Transverse colon (tissue), 4 donors: ENCODE measurements at regions not wholly inside any gene's neighbourhood (a gene's known extent, or its start where the extent isn't known, plus 50 kb on each side); places are given as distances from the start of the nearest gene placed in this dataset.

ENCODE experiments used
- DNase-seq: peaks from one replicate; pipeline ENCODE4 v3.0.0-alpha.2; 2019
- H3K27ac ChIP-seq, 4 donors: fragments of 200-600 bp; sonication (generic); 2 replicates each; pipeline ENCODE4 v1.5.1; 2016 to 2018; ENCODE audit warnings: inconsistent platforms in 4 of 4
- H3K27me3 ChIP-seq: fragments of 200-600 bp; sonication (generic); 2 replicates; pipeline ENCODE4 v1.5.1; 2017; ENCODE audit warnings: inconsistent platforms
- H3K36me3 ChIP-seq, 4 donors: fragments of 200-600 bp; sonication (generic); 2 replicates each; pipeline ENCODE4 v1.5.1; 2017 to 2019; ENCODE audit warnings: inconsistent platforms in 4 of 4
- H3K4me1 ChIP-seq, 4 donors: fragments of 200-600 bp; sonication (generic); 2 replicates each; pipeline ENCODE4 v1.5.1; 2017 to 2020; ENCODE audit warnings: inconsistent platforms in 4 of 4
- H3K4me3 ChIP-seq, 4 donors: fragments of 200-600 bp; sonication (generic); 1 replicate in 1 of 4; 2 replicates in 3 of 4; pipeline versions ENCODE4 v1.5.1 to v1.6.1; 2017 to 2019; ENCODE audit warnings: inconsistent platforms in 4 of 4
- H3K9me3 ChIP-seq, 2 donors: fragments of 200-600 bp; sonication (generic); 2 replicates each; pipeline ENCODE4 v1.5.1; 2017 to 2019; ENCODE audit warnings: inconsistent platforms in 2 of 2
- EP300 ChIP-seq: sonication (generic); formaldehyde crosslinking; IDR thresholded peaks from one replicate; pipeline ENCODE4 v1.6.1; 2017; ENCODE audit warnings: antibody characterized with exemption, low read depth
- POLR2A ChIP-seq: fragments of 450-650 bp; IDR thresholded peaks from one replicate; pipeline ENCODE4 v1.6.1; 2016; ENCODE audit warnings: antibody characterized with exemption, mild to moderate bottlenecking, moderate library complexity
- POLR2AphosphoS5 ChIP-seq, 3 donors: sonication (generic); formaldehyde crosslinking; IDR thresholded peaks; one replicate each; pipeline ENCODE4 v1.6.1; 2016; ENCODE audit warnings: antibody characterized with exemption in 3 of 3
- WGBS, 2 donors: methylation state at CpG; one replicate each; pipeline ENCODE4 v1.1.5; 2018; ENCODE audit warnings: low coverage in 1 of 2; 5-methylcytosine and 5-hydroxymethylcytosine counted together
- in situ Hi-C, 4 donors: fragments of 200-750 bp; cut with MboI; loops; one replicate each; pipeline versions ENCODE4 v1.15.0 to v1.15.1; 2017; ENCODE audit warnings: low sequenced_read_pairs in 3 of 4, low pct_ligation_motif_present in 1 of 4, low pct_unique_long_range_greater_than_20kb in 1 of 4
- intact Hi-C: fragments of 100-400 bp; cut with DNase I; formaldehyde crosslinking; loops from one replicate; pipeline ENCODE4 v1.15.1; 2023; ENCODE audit warnings: low total_unique reads
- TF ChIP-seq, protein P1 (sequence below), 5 experiments: fragments of 200-600 bp in 3 of 5; fragments of 450-650 bp in 2 of 5; sonication (generic) in 3 of 5; IDR thresholded peaks; 1 replicate in 2 of 5; 2 replicates in 3 of 5; pipeline ENCODE4 v1.5.1; 2016 to 2017; ENCODE audit warnings: antibody characterized with exemption in 5 of 5, inconsistent platforms in 3 of 5, mild to moderate bottlenecking in 2 of 5, moderate library complexity in 1 of 5

GRCh38 chr6:168724033-168724432, 283.0 kb downstream of the SMOC2 start:
- WGBS, 2 donors, result 67% methylated on average over 1 of the region's 1 CpG; no CpG with 5 or more reads in 1 of the 2 donors
- H3K27ac ChIP-seq, result no peak overlapping the region
- H3K36me3 ChIP-seq, result no peaks in the 10 kb centered on the region
- no peaks in the 10 kb centered on the region for H3K4me1 ChIP-seq
- no peak for DNase-seq
- no peak overlapping the region for H3K4me3 ChIP-seq
- H3K9me3 ChIP-seq, result no peaks in the 10 kb centered on the region
- intact Hi-C loops, result no loop called here
- H3K27me3 ChIP-seq, result no peaks in the 10 kb centered on the region
- TF ChIP-seq POLR2A, result no peak
- TF ChIP-seq, protein P1, sequence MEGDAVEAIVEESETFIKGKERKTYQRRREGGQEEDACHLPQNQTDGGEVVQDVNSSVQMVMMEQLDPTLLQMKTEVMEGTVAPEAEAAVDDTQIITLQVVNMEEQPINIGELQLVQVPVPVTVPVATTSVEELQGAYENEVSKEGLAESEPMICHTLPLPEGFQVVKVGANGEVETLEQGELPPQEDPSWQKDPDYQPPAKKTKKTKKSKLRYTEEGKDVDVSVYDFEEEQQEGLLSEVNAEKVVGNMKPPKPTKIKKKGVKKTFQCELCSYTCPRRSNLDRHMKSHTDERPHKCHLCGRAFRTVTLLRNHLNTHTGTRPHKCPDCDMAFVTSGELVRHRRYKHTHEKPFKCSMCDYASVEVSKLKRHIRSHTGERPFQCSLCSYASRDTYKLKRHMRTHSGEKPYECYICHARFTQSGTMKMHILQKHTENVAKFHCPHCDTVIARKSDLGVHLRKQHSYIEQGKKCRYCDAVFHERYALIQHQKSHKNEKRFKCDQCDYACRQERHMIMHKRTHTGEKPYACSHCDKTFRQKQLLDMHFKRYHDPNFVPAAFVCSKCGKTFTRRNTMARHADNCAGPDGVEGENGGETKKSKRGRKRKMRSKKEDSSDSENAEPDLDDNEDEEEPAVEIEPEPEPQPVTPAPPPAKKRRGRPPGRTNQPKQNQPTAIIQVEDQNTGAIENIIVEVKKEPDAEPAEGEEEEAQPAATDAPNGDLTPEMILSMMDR (IDR thresholded peaks at IDR 0.05), result no peak
- in situ Hi-C loops, result no loop called here

GRCh38 chr6:168722397-168722796, 281.4 kb downstream of the SMOC2 start:
- Histone ChIP-seq H3K36me3 (no peaks in the 10 kb centered on the region), H3K9me3 (no peaks in the 10 kb centered on the region), H3K27me3 (no peaks in the 10 kb centered on the region), H3K4me1 (no peaks in the 10 kb centered on the region), H3K27ac (no peak overlapping the region), H3K4me3 (no peak overlapping the region)
- DNase-seq, result no peak
- WGBS, 2 donors, result 50 to 86% methylated on average over 1 to 4 of the region's 4 CpGs
- intact Hi-C loops (no loop called here), in situ Hi-C loops (no loop called here)
- TF ChIP-seq, protein P1 (IDR thresholded peaks at IDR 0.05), result no peak
- no peak for TF ChIP-seq EP300
- no peak for TF ChIP-seq POLR2A
- TF ChIP-seq POLR2AphosphoS5 (IDR thresholded peaks at IDR 0.05), result no peak

DNA sequence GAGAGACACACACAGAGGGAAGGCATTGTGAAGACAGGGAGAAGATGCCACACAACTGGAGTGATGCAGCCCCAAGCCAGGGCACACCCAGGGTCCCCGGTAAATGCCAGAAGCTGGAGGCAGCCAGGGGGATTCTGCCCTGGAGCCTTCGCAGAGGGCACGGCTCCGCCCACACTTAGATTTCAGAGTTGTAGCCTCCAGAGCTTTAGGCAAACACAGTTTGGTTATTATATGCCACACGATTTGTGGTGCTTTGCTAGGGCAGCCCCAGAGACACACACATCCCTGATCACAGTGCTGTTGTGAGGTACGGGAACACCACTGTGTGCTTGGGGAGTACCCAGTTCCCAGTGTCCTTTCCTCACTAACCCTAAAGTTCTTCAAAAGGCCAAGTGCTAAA, 280.6 kb downstream of the SMOC2 start:
- 50 to 65% methylated on average over 1 to 6 of the region's 6 CpGs for WGBS, 2 donors

GRCh38 chr6:168719901-168720300, 278.9 kb downstream of the SMOC2 start:
- in situ Hi-C loops, result no loop called here
- no peak overlapping the region for H3K4me3 ChIP-seq
- WGBS, 2 donors, result 80% methylated on average over 5 of the region's 5 CpGs; no CpG with 5 or more reads in 1 of the 2 donors
- H3K27me3 ChIP-seq, result no peaks in the 10 kb centered on the region
- H3K36me3 ChIP-seq, result no peaks in the 10 kb centered on the region
- no peaks in the 10 kb centered on the region for H3K9me3 ChIP-seq
- no peak overlapping the region for H3K27ac ChIP-seq
- no peaks in the 10 kb centered on the region for H3K4me1 ChIP-seq
- intact Hi-C loops, result no loop called here
- no peak for DNase-seq
- TF ChIP-seq, protein P1 (IDR thresholded peaks at IDR 0.05), result no peak
- TF ChIP-seq POLR2A, result no peak

More for the DNA sequence above, 280.6 kb downstream of the SMOC2 start:
- Histone ChIP-seq H3K4me3 (no peak overlapping the region), H3K27ac (no peak overlapping the region), H3K4me1 (no peaks in the 10 kb centered on the region), H3K9me3 (no peaks in the 10 kb centered on the region), H3K36me3 (no peaks in the 10 kb centered on the region), H3K27me3 (no peaks in the 10 kb centered on the region)
- no peak for DNase-seq
- TF ChIP-seq POLR2AphosphoS5 (IDR thresholded peaks at IDR 0.05) (no peak), EP300 (no peak), POLR2A (no peak)
- TF ChIP-seq, protein P1 (IDR thresholded peaks at IDR 0.05), result no peak
- in situ Hi-C loops (no loop called here), intact Hi-C loops (no loop called here)
